ENCODE measurements at regions not wholly inside any gene's neighbourhood (a gene's known extent, or its start where the extent isn't known, plus 50 kb on each side); places are given as distances from the start of the nearest gene placed in this dataset.

DNA sequence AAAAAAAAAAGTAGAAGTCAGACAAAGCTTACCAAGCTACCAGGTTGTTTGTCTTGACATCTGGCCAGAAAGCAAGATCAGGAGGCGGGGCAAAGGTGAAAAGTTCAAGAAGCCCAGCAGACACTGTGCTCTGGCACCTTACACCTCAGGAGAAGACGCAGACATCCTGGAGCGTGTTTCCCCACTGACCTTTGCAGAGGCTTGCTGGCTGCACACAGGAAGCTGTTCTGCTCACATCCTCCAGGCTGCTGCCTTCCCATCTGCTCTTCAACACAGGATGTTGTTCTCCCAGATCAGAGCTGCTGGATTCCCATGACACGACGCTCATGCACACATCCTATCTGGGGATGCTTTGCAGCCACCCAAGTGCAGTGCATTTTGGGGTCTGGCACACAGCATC is 174.4 kb upstream of the KIAA1217 start:
- TF ChIP-seq, protein P1, sequence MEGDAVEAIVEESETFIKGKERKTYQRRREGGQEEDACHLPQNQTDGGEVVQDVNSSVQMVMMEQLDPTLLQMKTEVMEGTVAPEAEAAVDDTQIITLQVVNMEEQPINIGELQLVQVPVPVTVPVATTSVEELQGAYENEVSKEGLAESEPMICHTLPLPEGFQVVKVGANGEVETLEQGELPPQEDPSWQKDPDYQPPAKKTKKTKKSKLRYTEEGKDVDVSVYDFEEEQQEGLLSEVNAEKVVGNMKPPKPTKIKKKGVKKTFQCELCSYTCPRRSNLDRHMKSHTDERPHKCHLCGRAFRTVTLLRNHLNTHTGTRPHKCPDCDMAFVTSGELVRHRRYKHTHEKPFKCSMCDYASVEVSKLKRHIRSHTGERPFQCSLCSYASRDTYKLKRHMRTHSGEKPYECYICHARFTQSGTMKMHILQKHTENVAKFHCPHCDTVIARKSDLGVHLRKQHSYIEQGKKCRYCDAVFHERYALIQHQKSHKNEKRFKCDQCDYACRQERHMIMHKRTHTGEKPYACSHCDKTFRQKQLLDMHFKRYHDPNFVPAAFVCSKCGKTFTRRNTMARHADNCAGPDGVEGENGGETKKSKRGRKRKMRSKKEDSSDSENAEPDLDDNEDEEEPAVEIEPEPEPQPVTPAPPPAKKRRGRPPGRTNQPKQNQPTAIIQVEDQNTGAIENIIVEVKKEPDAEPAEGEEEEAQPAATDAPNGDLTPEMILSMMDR (IDR thresholded peaks at IDR 0.05) = no peak
- no peak for TF ChIP-seq POLR2A (IDR thresholded peaks at IDR 0.05)
